Erythroblast (primary cell): ENCODE measurements at regions not wholly inside any gene's neighbourhood (a gene's known extent, or its start where the extent isn't known, plus 50 kb on each side); places are given as distances from the start of the nearest gene placed in this dataset.

Experiments used
- GATA1 ChIP-seq: IDR thresholded peaks from 2 replicates; pipeline ENCODE4 v1.6.1; 2011; ENCODE audit warnings: low read depth, mild to moderate bottlenecking, control low read depth, low read length, moderate library complexity
- POLR2A ChIP-seq: IDR thresholded peaks from 2 replicates; pipeline ENCODE4 v1.6.1; 2011; ENCODE audit warnings: mild to moderate bottlenecking, low read length

- TF ChIP-seq POLR2A: no peak
- TF ChIP-seq GATA1: no peak
Observed at GRCh38 chr4:115596265-115597001, 483.0 kb upstream of the NDST4 start.
